GM19238 (cell line): ENCODE measurements at regions not wholly inside any gene's neighbourhood (a gene's known extent, or its start where the extent isn't known, plus 50 kb on each side); places are given as distances from the start of the nearest gene placed in this dataset.
"Not testable (repeated sequence)": the region's sequence is repeated elsewhere in the genome, so short reads cannot be mapped to it uniquely, and the experiment has no call there.

Experiments used
- DNase-seq: peaks from one replicate; pipeline ENCODE4 v3.0.0; 2011; ENCODE audit warnings: low spot score; ENCODE audit not compliant: insufficient read length

DNA sequence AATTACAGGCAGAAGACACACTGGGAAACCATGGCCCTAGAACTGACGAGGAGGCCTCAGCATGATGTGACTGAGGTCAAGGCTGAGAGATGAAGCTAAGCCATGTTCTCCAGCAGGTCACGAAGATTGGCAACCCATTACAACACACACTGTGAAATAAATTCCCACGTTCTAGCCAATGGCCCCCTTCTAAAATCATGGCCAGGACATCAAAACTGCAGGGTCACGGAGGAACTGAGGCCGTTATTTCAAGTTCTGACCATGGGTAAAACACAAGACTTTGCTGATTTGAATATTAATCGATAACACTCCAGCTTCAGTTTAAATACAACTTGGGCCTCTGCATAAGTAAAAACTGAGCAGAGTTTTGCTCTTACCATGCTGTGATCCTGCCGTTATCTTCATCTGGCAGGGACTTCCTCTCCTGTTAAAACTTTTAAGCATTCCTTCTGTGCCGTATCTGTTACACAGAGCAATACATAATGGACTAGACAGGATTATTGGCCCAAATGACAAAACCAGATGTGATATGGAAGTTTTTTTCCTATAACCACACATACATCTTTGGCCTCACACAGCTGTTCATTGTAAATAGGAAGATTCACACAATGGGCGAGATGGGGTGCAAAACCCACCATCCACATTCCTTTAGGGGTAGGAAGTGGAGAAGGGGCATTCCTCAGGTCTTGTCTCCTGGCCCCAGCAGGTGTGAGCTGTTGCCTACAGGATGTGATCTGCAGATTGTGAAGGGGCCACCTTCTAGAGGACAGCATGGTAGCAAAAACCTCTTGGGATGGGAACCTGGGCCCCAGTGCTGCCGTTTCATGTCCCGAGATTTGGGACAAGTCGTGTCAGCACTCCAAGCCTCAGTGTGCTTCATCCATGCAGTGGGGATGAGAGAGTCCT is 207.4 kb downstream of the OPA1 start:
- no peak for DNase-seq

DNA sequence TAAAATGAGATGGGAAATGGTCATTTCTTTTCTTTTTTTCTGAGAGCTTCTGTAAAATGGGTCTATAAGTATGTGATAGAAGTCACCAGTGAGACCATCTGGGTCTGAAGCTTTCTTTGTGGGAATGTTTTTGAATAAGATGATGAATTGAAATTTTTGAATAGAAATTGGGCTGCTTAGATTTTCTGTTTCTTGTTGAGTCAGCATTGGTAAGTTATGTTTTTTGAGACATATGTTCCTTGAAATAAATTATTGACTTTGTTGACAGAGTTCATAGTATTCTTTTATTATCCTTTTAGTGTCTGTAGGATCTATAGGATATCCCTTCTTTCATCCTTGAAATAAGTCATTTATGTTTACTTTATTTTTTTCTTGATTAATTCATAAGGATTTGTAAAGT is 208.1 kb downstream of the OPA1 start:
- no peak for DNase-seq

DNA sequence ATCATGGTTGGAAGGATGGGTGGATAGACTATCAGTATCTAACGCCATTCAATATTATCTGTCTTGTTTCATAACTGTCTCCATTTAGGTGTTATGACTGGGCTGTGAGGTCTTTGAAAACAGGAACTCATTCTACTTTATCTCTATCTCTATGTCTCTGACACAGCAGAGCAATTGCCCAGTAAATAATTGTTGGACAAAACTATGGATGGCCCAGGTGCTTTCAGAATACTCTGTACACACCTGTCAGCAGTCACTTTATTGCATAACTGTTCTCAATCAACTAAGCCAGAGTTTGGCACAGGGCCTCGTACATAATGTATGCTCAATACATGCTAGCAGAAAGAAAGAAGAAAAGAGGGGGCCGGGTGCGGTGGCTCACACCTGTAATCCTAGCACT is 210.3 kb downstream of the OPA1 start:
- no peak for DNase-seq

DNA sequence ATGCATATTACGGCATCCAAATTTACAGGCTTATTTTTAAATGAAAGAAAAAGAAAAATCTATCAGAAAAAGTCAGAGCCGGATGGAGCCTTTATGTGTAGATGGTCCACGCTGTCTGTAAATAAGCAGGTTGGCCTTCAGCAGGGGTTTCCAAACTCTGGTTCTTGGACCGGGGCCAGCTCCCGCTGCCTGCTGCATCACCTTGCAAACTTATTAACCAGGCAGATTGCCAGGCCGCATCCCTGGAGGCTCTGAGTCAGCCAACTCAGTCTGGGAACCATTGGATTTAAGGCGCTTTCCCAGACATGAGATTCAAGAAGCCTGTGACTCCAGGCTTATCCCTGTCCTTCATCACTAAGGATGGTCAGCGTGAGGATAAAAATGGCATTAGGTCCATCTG is 212.4 kb downstream of the OPA1 start:
- DNase-seq, result no peak

DNA sequence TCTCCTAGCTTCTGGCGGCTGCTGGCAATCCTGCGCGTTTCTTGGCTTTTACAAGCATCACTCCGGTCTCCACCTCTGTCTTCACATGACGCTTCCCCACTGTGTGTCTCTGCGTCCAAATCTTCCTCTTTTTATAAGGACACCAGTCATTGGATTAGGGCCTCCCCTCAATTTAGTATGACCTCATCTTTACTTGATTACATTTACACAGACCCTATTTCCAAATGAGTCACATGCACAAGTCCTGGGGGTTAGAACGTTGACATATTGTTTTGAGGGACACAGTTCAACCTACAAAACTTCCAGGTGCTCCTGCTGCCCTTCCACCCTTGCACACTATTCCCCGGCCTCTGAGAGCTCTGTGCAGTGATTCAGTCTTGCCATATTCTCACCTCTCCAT is 215.3 kb downstream of the OPA1 start:
- DNase-seq, result no peak

DNA sequence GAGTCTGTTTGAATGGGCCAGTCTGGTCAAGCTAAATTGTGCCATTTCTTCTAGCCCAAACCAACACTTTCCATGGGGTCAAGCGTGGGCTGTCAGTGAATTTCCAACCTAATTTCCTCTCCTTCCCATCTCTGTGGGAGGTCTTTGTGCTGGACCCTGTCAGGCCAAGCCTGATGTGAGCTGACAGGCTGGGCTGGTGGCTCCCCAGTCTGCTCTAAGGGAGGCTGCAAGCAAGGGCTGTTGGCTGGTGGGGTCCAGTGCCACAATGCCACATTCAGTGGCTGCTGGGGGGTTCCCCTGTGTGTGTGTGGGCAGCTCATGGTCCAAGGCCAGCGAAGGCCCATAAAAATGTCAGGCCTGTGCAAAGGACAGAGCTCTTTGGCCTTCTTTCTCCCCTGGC is 216.1 kb downstream of the OPA1 start:
- no peak for DNase-seq

DNA sequence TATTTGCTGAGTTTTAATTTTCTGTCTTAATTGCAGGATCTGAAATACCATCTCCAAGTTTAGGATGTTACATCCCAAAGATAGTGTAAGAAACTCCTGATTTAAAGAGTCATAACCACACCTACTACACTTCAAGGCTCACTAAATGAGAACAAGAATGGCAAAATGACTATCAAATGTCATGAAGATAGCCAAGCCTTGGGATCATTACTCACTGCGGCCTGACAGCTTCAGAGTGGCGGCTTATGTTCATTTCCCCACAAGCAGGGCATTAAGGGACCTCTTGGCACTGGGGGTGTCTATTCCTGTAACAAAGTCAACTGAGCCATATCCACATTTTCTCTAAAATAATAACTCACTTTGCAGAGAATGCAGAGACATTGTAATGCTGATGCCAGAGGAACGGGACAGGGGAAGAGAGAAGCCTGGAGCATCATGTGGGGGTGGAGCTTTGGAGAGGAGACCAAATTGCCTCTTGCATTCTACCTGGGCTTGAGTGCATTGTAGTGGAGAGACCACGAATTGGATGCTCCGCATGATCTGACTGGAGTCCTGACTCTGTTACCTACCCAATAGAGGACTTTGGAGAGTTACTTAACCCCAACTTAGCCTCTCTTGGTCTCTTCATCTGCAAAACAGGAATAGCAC is 219.2 kb downstream of the OPA1 start:
- DNase-seq, result no peak

DNA sequence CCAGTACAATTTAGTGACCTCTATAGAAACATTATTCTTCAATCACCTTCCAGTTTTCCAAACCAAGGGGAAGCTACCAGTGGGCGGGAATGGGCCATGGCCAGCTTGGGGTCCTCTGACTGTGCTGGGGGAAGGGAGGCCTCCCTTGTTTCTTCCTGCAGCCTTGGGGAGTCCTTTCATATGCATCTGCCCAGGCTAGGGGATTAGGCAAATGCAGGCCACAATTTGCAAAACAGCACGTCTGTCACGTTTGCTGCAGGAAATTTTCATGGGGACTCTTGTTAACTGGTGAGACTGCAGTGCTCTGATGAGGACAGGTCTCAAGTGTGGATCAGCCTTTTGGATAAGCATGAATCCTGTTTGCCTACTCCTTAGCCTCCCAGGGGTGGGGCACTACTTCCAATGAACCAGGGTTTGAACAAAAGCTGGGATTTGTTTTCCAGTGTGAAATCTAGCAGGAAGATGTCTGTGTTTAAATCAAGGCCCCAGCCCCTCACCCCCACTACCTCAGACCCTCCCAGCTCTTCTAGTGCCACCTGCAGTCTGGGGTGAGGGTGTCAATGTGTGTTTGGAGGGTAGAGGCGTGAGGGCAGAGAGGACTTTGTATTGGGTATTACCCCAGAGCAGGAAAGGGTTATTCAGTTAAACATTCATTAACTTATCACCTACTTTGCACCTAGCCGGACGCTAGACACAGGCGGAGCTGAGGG is 219.9 kb downstream of the OPA1 start:
- no peak for DNase-seq

DNA sequence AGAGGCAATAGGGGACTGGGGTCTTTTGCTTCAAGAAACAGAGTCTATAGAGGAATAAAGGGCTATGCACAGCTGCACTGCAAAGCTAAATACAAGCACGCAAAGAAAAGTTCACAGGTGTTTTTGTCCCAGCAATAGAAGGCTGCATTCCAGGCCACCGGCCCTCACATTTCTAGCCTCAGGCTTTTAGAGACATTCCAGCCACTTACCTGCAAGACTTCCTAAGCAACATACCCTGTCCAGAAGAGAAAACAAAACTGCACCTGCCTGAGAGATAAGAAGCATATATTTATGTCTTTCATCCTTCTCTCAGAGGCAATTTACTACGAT is 220.5 kb downstream of the OPA1 start:
- DNase-seq, result no peak

DNA sequence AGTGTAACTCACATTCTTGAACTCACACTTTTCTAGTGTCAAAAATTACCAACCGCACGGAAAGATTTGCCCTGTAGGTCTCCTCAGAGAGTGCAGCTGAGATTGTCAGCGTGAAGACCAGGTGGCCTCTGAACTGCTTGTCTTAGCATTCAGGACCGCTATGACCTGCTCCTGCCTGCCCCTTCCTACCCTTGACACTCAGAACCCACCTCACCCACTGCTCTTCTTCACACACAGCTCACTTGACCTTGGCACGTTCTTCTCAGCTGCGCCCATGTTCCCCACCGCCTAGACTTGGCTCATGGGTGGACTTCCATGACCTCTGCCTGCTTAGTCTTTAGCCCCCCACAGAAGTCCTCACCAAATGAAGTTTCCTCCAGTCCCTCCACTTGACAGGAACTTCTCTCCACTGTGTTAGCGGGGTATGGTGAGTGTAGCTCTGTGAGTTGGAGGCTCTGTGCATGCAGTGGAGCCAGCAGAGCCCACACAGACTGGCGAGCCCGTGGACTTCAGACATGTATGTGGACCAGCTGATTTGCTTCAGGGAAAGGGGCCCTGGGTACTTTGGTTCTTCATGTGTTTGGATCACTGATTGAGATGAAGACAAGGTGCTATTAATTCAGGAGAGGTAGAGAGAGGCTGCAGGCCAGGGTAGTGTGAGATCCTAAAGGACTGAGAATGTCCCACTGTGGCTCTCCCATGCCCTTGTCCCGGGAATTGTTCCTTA is 221.3 kb downstream of the OPA1 start:
- no peak for DNase-seq

DNA sequence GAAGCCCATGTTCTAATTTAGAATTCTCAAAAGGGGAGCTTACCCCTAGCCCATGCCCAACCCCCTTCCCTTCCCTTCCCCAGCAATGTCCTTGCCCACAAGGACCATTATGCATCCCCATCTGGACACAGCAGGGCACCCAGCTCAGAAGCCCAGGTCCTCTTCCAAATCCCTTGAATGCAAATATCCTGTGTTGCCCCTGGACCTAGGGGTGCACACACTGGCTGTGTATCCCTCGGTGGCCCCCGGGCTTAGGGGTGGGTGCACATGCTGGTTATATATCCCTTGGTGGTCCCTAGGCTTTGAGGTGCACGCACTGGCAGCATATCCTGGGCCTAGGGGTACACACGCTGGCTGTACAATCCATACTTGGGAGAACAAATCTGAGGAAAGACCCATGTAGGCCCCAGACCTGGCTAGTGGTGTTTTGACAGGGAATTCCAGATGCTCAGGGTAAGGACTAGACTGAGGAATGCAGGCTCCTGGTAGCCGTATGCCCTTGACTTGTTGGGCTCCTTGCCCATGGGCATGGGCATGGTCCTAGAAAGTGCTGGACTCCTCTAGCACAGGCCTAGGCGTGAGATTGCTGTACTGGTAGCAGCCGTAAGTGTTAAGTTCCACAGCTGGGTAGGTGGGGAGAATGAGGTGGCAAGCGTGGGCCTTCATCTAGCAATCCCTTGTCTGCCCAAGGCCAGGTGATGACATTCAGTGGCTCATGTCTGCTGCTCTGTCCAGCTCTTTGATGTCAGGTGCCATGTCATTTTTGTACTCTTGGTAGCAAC is 222.4 kb downstream of the OPA1 start:
- DNase-seq, result no peak

DNA sequence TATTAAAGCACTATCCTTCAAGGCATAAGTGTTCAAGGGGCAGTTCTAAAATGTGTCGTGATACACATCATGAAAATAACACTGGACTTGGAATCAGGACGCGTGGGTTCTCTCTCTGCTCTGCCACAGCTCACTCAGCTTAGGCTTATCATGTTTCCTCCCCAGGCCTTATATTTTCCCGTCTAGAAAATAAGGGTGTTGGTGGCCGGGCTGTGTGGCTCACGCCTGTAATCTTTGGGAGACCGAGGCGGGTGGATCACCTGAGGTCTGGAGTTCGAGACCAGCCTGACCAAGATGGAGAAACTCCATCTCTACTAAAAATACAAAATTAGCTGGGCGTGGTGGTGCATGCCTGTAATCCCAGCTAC is 223.0 kb downstream of the OPA1 start:
- no peak for DNase-seq

DNA sequence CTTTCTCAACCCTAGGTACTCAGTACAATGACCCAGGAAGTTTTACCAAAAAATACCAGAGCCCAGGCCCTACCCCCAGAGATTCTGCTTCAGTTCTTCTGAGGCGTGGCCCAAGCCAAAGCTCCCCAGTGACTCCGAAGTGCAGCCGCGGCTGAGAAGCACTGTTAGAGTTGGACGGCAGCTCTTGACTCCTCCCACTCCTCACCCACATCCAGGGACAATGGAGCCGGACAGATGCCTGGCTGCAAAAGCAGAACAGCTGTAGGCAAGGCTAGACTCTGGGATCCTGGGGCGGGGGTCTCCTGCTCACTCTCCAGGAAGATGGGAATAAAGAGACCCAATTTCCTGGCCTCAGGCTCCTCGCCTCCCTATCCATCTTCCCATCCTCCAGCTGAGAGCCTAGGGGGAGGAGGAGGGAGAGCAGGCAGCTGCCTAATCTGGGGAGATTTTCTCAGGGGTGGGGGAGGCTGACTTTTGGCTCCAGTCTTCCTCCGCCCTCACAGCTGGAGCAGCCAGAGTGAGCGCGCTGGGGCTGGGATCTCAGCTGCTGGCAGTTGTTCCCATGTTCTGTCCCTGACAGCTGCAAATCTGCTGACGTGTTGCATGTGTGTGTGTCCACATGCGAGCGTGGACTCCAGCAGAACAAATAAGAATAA is 223.8 kb downstream of the OPA1 start:
- no peak for DNase-seq

DNA sequence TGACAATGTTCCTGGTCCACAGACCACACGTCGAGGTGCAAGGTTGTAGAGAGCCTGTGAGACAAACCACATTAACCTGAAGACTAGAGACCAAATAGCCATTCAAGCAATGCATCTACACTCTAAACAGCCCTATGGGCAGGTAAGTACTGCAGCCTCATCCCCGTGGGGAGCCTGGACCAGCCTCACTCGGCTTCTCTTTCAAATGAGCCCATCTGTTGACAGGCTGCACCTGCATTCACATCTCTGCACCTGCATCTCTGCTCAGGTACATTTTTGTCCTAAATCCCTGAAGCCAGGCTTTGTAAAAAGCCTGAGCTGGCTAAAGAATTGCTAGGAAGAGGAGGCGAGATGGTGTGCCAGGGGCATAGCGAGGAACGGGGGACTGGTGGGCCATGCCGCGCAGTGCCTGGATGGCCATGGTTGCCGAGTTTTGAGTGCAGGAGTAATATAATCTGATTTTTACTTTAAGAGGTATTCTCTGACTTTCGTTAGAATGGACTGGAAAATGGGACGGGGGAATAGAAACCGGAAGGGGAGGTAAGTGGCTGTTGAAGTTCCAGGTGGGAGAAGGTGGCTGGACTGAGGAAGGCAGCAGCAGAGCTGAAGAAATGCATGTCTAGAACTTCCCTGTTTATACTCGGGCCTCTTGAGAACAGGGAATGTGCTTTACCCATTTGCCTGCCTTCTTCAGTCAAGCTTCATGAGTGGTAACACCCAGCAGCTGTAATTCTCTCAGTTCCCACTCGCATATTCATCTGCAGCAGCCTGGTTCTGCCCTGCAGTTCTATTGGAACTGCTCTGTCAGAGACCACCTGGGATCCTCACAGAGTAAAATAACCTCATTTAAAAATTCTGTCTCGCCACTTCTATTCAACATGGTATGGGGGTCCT is 226.4 kb downstream of the OPA1 start:
- no peak for DNase-seq

DNA sequence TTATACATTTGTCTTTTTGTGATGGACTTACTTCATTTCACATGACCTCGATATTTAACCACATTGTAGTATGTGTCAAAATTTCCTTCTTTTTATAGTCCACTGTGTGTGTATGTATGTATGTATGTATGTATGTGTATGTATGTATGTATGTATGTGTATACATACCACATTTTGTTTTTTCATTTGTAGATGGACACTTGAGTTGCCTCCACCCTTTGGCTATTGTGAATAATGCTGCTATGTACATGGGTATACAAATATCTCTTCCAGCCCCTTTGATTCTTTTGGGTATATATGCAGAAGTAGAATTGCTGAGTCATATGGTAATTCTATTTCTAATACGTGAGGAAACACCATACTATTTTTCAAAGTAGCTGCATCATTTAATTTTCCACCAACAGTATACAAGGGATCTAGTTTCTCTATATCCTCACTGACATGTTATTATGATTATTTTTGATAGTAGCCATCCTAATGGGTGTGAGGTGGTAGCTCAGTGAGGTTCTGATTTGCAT is 228.2 kb downstream of the OPA1 start:
- DNase-seq, result no peak

DNA sequence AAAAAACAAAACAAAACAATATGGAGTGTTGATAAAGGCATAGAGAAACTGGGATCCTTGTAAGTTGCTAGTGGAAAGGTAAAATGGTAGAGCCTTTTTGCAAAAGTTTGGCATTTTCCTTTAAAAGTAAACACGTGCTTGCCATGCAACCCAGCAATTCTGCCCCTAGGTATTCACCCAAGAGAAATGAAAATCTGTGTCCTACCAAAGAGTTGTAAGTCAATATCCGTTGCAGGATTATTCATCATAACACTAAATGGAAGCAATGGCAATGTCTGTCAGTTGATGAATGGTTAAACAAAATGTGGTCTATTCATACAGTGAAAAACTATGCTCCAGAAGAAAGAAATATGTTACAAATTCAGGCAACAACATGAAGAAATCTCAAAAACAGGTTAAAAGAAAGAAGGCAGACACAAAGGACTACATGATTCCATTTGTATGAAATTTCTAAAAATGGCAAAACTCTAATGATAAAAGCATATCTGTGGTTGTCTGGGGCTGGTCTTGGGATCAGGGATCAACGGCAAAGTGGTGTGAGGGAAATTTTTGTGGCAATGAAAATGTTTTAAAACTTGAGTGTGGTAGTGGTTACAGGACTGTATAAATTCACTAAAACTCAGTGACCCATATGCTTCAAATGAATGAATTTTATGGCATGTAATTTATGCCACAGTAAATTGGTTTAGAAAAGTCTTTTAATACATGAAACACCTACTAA is 229.6 kb downstream of the OPA1 start:
- DNase-seq, result no peak

DNA sequence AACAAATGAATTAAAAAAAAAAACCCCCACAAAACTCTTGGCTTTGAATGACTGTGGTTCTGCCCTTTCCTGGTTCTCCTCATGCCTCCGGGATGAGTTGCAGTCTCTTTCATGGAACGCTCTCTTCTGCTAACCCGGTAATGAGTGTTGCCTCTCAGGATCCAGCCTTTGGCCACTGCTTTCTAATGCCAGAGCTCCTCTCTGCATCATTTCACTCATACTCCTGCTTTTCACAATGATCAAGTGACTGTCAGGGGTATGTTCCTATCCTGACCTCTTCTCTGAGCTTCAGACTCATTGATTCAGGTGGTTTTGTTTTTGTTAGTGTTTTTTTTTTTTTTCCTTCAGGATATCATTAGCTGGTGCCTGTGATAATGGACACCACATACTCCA is 230.2 kb downstream of the OPA1 start:
- DNase-seq, result not testable (repeated sequence)

DNA sequence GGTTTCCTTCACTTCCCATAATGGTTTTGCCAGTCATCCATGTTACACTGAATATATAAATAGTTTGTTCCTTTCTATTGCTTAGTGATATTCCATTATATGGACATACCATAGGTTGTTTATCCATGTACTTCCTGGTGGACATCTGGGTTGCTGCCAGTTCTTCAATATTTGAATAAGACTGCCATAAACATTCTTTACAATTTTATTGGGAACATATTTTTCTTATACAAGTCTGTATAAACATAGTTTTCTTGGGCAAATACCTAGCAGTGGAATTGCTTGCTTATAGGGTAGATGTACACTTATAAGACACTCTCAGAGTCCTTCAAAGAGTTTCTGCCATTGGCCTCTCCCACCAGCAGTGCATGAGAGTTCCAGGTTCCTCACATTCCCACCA is 231.4 kb downstream of the OPA1 start:
- no peak for DNase-seq

DNA sequence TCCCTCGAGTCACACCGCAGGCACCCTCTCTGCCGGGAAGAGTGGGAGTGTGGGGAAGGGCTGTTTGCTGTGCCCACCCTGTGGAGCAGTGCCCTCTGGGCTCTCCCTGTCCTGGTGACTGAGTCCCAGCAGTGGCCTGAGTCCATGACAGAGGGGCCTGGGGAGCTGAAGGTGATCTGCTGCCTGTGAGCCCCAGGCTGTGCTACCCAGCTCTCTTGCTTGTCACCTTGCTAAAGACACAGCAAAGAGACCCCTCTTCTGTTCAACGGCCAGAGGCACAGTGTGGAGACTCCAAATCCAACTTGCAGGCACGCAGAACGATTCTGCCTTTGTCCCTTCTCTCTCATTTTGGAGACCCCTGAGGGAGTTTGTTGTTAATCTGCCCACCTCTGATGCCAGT is 232.6 kb downstream of the OPA1 start:
- no peak for DNase-seq
